DOHH2 (cell line): ENCODE measurements at regions not wholly inside any gene's neighbourhood (a gene's known extent, or its start where the extent isn't known, plus 50 kb on each side); places are given as distances from the start of the nearest gene placed in this dataset.

Experiments used
- EZH2phosphoT487 ChIP-seq: fragments of 200-600 bp; sonication (generic); IDR thresholded peaks from 2 replicates; pipeline ENCODE4 v1.6.1; 2017; ENCODE audit warnings: borderline replicate concordance, mild to moderate bottlenecking, antibody characterized with exemption, low read length, moderate library complexity, mixed read lengths
- TF ChIP-seq, protein P1 (sequence below): fragments of 200-600 bp; sonication (generic); IDR thresholded peaks from one replicate; pipeline ENCODE4 v1.5.1; 2014; ENCODE audit warnings: antibody characterized with exemption, mild to moderate bottlenecking, low read depth, low read length; ENCODE audit not compliant: poor library complexity, severe bottlenecking

DNA sequence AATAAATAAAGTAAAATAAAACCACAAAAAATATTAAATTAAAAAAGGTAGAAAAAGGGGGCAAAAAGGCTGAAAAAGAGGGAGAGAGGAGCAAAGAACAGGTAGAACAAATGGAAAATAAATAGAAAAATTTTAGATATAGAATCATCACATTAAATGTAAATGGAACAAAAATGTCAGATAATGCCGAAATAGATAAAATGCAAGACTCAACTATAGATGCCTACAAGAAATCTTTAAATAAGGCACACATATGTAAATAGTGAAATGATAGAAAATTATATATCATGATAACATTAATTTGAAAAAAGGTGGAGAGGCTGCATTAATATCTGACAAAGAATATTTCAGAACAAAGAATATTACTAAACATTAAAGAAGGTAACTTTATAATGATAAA lies 477.1 kb upstream of the SPRY2 start:
- TF ChIP-seq, protein P1, sequence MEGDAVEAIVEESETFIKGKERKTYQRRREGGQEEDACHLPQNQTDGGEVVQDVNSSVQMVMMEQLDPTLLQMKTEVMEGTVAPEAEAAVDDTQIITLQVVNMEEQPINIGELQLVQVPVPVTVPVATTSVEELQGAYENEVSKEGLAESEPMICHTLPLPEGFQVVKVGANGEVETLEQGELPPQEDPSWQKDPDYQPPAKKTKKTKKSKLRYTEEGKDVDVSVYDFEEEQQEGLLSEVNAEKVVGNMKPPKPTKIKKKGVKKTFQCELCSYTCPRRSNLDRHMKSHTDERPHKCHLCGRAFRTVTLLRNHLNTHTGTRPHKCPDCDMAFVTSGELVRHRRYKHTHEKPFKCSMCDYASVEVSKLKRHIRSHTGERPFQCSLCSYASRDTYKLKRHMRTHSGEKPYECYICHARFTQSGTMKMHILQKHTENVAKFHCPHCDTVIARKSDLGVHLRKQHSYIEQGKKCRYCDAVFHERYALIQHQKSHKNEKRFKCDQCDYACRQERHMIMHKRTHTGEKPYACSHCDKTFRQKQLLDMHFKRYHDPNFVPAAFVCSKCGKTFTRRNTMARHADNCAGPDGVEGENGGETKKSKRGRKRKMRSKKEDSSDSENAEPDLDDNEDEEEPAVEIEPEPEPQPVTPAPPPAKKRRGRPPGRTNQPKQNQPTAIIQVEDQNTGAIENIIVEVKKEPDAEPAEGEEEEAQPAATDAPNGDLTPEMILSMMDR, result no peak
- TF ChIP-seq EZH2phosphoT487, result no peak
